HEK293 (cell line): ENCODE measurements at regions not wholly inside any gene's neighbourhood (a gene's known extent, or its start where the extent isn't known, plus 50 kb on each side); places are given as distances from the start of the nearest gene placed in this dataset.

Experiments used
- BCL11A ChIP-seq: fragments of 450-650 bp; formaldehyde crosslinking; IDR thresholded peaks from 2 replicates; pipeline ENCODE4 v1.5.1; 2016; ENCODE audit warnings: low read depth, missing biosample characterization, missing genetic modification characterization
- KLF1 ChIP-seq: fragments of 450-650 bp; formaldehyde crosslinking; IDR thresholded peaks from 2 replicates; pipeline ENCODE4 v1.5.1; 2016; ENCODE audit warnings: missing biosample characterization, missing genetic modification characterization
- MZF1 ChIP-seq: fragments of 450-650 bp; formaldehyde crosslinking; IDR thresholded peaks from 2 replicates; pipeline ENCODE4 v1.5.1; 2017; ENCODE audit warnings: missing biosample characterization, missing genetic modification characterization, borderline replicate concordance
- REST ChIP-seq: fragments of 450-650 bp; formaldehyde crosslinking; IDR thresholded peaks from 2 replicates; pipeline ENCODE4 v1.5.1; 2016; ENCODE audit warnings: missing biosample characterization, missing genetic modification characterization
- ZBTB7A ChIP-seq: fragments of 450-650 bp; formaldehyde crosslinking; IDR thresholded peaks from 2 replicates; pipeline ENCODE4 v1.5.1; 2016; ENCODE audit warnings: low read depth, missing biosample characterization, missing genetic modification characterization
- ZNF146 ChIP-seq: fragments of 450-650 bp; formaldehyde crosslinking; IDR thresholded peaks from 2 replicates; pipeline ENCODE4 v1.5.1; 2016; ENCODE audit warnings: missing biosample characterization, missing genetic modification characterization
- ZNF548 ChIP-seq: fragments of 450-650 bp; formaldehyde crosslinking; IDR thresholded peaks from 2 replicates; pipeline ENCODE4 v1.5.1; 2016; ENCODE audit warnings: missing biosample characterization, missing genetic modification characterization
- ZNF596 ChIP-seq: fragments of 450-650 bp; IDR thresholded peaks from 2 replicates; pipeline ENCODE4 v1.5.0; 2018; ENCODE audit warnings: missing biosample characterization, mild to moderate bottlenecking, missing genetic modification characterization, moderate library complexity
- ZNF624 ChIP-seq: fragments of 450-650 bp; formaldehyde crosslinking; IDR thresholded peaks from 2 replicates; pipeline ENCODE4 v1.5.1; 2017; ENCODE audit warnings: missing biosample characterization, missing genetic modification characterization
- ZNF660 ChIP-seq: fragments of 450-650 bp; IDR thresholded peaks from 2 replicates; pipeline ENCODE4 v1.5.1; 2018; ENCODE audit warnings: missing biosample characterization, mild to moderate bottlenecking, missing genetic modification characterization
- ZNF785 ChIP-seq: fragments of 450-650 bp; formaldehyde crosslinking; IDR thresholded peaks from 2 replicates; pipeline ENCODE4 v1.5.1; 2016; ENCODE audit warnings: missing biosample characterization, missing genetic modification characterization
- TF ChIP-seq, protein P1 (sequence below): fragments of 450-650 bp; formaldehyde crosslinking; IDR thresholded peaks from 2 replicates; pipeline ENCODE4 v1.5.1; 2016; ENCODE audit warnings: missing biosample characterization, missing genetic modification characterization
- TF ChIP-seq, protein P2 (sequence below): fragments of 450-650 bp; formaldehyde crosslinking; IDR thresholded peaks from 2 replicates; pipeline ENCODE4 v1.5.1; 2016; ENCODE audit warnings: missing biosample characterization, missing genetic modification characterization

DNA sequence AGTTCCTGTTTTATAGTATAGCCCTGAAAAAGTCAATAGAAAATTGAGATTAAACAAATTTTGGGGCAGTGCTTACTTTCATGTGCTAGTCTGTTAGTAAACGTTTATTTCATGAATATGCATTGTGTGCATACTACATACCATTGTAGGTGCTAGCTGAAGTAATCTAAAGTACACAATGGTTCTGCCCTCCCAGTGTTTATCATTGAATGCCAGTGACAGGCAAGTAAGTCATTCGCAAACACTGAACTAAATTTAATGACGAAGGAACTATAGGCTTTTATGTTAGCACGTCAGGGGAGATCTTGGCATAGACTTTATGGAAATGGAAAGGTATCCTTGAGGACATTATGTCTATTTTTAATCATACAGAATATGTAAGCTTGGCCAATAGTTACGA, 426.9 kb upstream of the EPHA5 start:
- no peak for TF ChIP-seq ZNF624 (tag by site-specific recombination)
- TF ChIP-seq, protein P1, sequence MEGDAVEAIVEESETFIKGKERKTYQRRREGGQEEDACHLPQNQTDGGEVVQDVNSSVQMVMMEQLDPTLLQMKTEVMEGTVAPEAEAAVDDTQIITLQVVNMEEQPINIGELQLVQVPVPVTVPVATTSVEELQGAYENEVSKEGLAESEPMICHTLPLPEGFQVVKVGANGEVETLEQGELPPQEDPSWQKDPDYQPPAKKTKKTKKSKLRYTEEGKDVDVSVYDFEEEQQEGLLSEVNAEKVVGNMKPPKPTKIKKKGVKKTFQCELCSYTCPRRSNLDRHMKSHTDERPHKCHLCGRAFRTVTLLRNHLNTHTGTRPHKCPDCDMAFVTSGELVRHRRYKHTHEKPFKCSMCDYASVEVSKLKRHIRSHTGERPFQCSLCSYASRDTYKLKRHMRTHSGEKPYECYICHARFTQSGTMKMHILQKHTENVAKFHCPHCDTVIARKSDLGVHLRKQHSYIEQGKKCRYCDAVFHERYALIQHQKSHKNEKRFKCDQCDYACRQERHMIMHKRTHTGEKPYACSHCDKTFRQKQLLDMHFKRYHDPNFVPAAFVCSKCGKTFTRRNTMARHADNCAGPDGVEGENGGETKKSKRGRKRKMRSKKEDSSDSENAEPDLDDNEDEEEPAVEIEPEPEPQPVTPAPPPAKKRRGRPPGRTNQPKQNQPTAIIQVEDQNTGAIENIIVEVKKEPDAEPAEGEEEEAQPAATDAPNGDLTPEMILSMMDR: no peak
- no peak for TF ChIP-seq BCL11A
- TF ChIP-seq MZF1 (tag by site-specific recombination): no peak
- no peak for TF ChIP-seq ZNF548
- no peak for TF ChIP-seq ZNF596 (tag by site-specific recombination)
- TF ChIP-seq ZNF660 (tag by site-specific recombination): no peak
- TF ChIP-seq, protein P2, sequence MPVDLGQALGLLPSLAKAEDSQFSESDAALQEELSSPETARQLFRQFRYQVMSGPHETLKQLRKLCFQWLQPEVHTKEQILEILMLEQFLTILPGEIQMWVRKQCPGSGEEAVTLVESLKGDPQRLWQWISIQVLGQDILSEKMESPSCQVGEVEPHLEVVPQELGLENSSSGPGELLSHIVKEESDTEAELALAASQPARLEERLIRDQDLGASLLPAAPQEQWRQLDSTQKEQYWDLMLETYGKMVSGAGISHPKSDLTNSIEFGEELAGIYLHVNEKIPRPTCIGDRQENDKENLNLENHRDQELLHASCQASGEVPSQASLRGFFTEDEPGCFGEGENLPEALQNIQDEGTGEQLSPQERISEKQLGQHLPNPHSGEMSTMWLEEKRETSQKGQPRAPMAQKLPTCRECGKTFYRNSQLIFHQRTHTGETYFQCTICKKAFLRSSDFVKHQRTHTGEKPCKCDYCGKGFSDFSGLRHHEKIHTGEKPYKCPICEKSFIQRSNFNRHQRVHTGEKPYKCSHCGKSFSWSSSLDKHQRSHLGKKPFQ: no peak
- no peak for TF ChIP-seq ZNF146 (tag by site-specific recombination)
- no peak for TF ChIP-seq REST (tag by site-specific recombination)
- no peak for TF ChIP-seq ZBTB7A
- no peak for TF ChIP-seq KLF1 (tag by site-specific recombination)
- no peak for TF ChIP-seq ZNF785
